Activated naive CD8-positive, alpha-beta T cell (primary cell): ENCODE measurements at regions not wholly inside any gene's neighbourhood (a gene's known extent, or its start where the extent isn't known, plus 50 kb on each side); places are given as distances from the start of the nearest gene placed in this dataset.
"Not testable (repeated sequence)": the region's sequence is repeated elsewhere in the genome, so short reads cannot be mapped to it uniquely, and the experiment has no call there.

Experiments
- H3K27ac Mint-ChIP-seq: one replicate; pipeline ENCODE4 v1.8.0; 2021; ENCODE audit warnings: mixed read lengths
- H3K27me3 Mint-ChIP-seq: one replicate; pipeline ENCODE4 v1.8.0; 2021; ENCODE audit warnings: mixed read lengths
- H3K36me3 Mint-ChIP-seq: one replicate; pipeline ENCODE4 v1.8.0; 2021; ENCODE audit warnings: mixed read lengths
- H3K4me1 Mint-ChIP-seq: one replicate; pipeline ENCODE4 v1.8.0; 2021; ENCODE audit warnings: low read depth, mixed read lengths
- H3K4me3 Mint-ChIP-seq: one replicate; pipeline ENCODE4 v1.8.0; 2021; ENCODE audit warnings: mild to moderate bottlenecking, mixed read lengths
- H3K9me3 Mint-ChIP-seq: one replicate; pipeline ENCODE4 v1.8.0; 2021; ENCODE audit warnings: low read depth, mixed read lengths

DNA sequence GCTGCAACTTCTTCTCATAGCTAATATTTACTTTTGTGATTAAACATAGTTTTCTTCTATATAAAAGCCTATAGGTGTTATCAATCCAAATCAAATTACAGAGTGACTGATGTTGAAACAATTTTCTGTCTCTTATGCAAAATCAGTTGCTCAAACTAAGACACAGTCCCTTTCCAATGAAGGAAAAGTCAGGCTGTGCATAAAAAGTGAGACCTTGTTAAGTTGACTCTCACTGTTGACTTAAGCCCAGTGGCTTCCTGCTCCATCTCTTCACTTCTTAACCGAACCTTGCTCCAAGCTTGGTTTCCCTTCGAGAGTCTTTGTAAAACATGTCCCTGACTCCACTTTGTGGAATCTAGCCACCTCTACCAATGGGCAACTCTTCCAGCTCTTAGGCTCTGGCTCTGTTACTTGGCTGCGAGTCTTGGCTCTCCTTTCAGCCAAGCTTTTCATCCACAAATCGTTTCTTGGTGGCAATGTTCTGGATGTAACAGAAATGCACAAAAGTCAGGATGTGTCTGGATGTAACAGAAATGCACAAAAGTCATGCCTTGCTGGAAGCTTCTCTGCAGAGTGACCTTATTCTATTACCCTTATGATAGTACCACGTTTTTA, 118.9 kb downstream of the LIG4 start:
- no peaks in the 10 kb centered on the region for H3K9me3 Mint-ChIP-seq
- no peak overlapping the region for H3K4me3 Mint-ChIP-seq
- H3K27ac Mint-ChIP-seq: no peak overlapping the region
- peaks cover 6% of the 10 kb centered on the region for H3K27me3 Mint-ChIP-seq
- H3K4me1 Mint-ChIP-seq: peaks cover 6% of the 10 kb centered on the region
- no peaks in the 10 kb centered on the region for H3K36me3 Mint-ChIP-seq

DNA sequence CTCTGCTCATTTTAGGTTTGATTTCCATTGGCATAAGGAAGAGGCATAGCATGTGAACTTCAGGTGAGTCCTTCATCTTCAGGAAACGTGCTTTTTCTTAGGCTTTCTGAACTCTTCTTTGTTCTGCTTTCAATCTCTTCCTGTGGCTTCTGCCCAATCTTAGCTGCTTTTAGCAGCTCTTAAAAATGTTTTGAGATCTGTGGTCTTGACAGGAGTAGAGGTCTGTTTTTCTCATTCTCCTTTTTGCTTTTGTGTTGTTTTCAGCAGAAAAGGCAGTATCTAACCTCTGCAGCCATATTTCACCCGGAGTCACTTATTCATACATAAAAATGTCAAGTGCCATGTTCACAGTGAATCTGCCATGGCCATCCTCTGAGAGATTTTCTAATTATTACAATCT, 120.3 kb downstream of the LIG4 start:
- H3K27ac Mint-ChIP-seq: peak overlapping the region; percentile 51
- no peaks in the 10 kb centered on the region for H3K36me3 Mint-ChIP-seq
- H3K4me3 Mint-ChIP-seq: no peak overlapping the region
- H3K9me3 Mint-ChIP-seq: no peaks in the 10 kb centered on the region
- H3K4me1 Mint-ChIP-seq: peaks cover 6% of the 10 kb centered on the region
- H3K27me3 Mint-ChIP-seq: peaks cover 8% of the 10 kb centered on the region

DNA sequence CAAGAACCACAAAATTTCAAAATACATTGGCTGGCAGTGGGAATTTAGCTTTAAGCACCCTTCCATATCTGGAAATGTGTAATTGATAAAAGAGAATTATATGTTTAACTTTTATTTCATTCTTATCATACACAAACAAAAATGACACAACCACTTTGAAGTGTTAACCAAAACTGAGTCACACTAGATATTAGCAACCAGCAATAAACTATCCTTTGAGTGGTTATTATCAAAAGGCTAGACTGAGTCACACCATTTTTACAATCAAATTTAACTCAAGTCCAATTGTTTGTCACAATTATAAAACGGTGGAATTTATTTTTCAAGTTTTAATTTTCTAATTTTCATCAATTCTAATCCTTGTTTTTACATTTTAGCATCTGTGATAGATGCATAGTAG, 121.7 kb downstream of the LIG4 start:
- Mint-ChIP-seq H3K4me3 (no peak overlapping the region), H3K36me3 (no peaks in the 10 kb centered on the region), H3K27me3 (peaks cover 6% of the 10 kb centered on the region), H3K4me1 (peaks cover 6% of the 10 kb centered on the region), H3K9me3 (no peaks in the 10 kb centered on the region), H3K27ac (no peak overlapping the region)

DNA sequence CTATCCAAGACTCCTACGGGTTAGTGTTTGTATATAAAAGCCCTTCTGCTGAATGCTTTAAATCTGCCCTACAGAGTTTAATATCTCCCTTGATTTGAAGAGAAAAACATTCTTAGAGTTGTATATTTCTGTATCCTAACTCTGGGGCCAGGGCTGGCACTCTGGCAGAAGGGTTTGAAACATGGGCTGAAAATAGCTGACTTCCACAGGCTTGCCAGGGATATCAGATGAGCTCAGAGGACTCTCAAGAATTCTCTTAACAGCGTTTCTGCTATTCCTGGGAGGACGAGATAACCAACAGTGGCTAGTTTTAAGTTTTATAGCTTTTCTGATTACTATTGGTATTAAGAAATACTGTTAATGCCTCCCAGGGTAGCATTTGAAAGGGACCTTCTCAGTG, 127.5 kb downstream of the LIG4 start:
- H3K4me3 Mint-ChIP-seq: no peak overlapping the region
- H3K9me3 Mint-ChIP-seq: no peaks in the 10 kb centered on the region
- no peak overlapping the region for H3K27ac Mint-ChIP-seq
- H3K27me3 Mint-ChIP-seq: peaks cover 4% of the 10 kb centered on the region
- H3K4me1 Mint-ChIP-seq: no peaks in the 10 kb centered on the region
- H3K36me3 Mint-ChIP-seq: no peaks in the 10 kb centered on the region

DNA sequence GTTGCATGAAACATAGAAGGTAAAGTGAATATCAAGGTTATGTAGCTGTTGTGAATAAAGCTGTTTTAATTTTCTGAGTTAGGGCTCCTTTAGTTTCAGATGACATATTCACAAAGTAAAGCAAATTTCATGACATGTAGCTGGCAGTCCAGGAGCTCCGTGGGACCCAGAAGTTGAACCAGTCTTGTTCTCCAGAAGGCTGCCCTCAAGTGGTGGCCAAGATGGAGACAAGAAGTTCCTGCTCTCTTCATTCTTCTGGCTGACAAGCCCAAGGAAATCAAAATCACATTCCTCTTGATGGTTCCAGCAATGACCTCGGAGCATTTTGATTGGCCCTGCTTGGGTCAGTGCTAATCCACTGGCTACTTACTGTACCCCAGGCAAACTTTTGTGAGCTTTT, 128.7 kb downstream of the LIG4 start:
- H3K36me3 Mint-ChIP-seq: no peaks in the 10 kb centered on the region
- H3K4me3 Mint-ChIP-seq: no peak overlapping the region
- no peak overlapping the region for H3K27ac Mint-ChIP-seq
- H3K4me1 Mint-ChIP-seq: no peaks in the 10 kb centered on the region
- H3K9me3 Mint-ChIP-seq: no peaks in the 10 kb centered on the region
- peaks cover 3% of the 10 kb centered on the region for H3K27me3 Mint-ChIP-seq

DNA sequence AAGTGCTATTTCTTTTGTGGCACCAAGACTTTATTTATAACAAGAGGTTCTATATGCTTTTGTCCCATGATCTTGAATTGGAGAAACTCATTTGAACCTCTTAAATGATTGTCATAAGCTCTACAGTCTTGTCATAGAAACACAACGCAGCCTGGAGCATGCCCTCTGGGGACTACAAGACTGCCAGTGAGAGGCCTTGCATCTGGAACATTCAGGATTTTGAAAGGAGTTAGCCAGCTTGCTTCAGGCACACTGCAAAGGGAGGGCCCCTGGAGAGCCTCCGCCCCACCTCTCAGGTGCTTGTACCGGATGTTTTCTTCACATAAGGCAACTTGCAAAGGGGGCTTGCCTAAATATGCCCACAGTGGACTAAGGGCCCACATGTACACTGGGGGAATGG, 130.5 kb downstream of the LIG4 start:
- H3K4me3 Mint-ChIP-seq: no peak overlapping the region
- no peaks in the 10 kb centered on the region for H3K36me3 Mint-ChIP-seq
- H3K27ac Mint-ChIP-seq: no peak overlapping the region
- H3K9me3 Mint-ChIP-seq: no peaks in the 10 kb centered on the region
- peaks cover 2% of the 10 kb centered on the region for H3K27me3 Mint-ChIP-seq
- H3K4me1 Mint-ChIP-seq: no peaks in the 10 kb centered on the region

DNA sequence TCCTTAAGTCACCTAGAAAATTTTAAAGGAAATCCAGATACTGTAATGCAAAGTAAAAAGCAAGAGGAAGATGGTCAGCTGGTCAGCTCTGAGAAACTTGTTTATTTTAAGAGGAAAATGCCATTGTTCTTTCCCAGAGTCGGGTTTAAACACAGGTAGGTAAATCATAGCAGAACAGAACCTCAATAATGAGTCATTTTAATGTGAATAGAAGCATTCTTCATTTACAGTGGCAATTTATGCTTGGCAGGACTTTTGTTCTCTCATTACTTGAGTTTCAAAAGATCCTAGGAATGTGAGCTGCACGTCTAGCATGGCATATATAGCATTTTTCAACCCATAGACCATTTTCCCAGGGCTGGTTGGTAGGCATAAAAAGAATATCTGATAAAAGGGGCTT, 132.3 kb downstream of the LIG4 start:
- Mint-ChIP-seq H3K36me3 (no peaks in the 10 kb centered on the region), H3K9me3 (peaks cover 5% of the 10 kb centered on the region), H3K4me3 (no peak overlapping the region), H3K27me3 (peaks cover 2% of the 10 kb centered on the region), H3K27ac (no peak overlapping the region), H3K4me1 (no peaks in the 10 kb centered on the region)

DNA sequence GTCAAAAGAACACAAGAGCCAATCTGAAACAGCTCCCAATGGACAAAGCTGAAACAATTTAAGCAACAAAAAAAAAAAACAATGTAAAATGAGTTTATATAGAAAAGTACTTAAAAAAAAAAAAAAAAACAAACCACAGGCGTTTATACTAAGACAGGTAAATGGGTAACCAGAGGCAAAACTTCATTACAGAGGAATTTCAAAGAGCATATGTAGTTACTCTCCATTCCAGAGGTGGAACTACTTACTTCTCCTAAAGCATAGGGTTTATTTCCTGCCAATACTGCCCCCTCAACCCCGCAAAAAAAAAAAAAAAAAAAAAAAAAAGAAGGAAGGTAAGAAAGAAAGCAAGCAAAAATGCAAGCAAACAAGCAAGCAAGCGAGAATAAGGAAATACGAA, 132.9 kb downstream of the LIG4 start:
- peaks cover 2% of the 10 kb centered on the region for H3K27me3 Mint-ChIP-seq
- H3K4me3 Mint-ChIP-seq: no peak overlapping the region
- no peaks in the 10 kb centered on the region for H3K36me3 Mint-ChIP-seq
- no peaks in the 10 kb centered on the region for H3K4me1 Mint-ChIP-seq
- peaks cover 5% of the 10 kb centered on the region for H3K9me3 Mint-ChIP-seq
- no peak overlapping the region for H3K27ac Mint-ChIP-seq

DNA sequence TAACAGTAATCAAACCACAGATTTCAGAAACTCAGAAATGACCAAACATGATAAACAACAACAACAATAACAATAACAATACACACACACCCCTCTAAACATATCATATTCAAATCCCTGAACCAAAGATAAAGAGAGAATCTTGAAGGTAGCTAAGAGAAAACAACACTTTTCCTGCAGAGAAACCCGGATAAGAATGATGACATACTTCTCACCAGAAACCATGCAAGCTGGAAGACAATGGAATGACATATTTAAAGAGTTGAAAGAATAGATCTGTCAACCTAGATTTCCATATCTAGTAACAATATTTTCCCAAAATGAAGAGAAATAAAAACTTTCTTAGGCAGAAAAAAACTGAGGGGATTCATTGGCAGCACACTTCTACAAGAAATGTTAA, 138.1 kb downstream of the LIG4 start:
- Mint-ChIP-seq H3K4me3 (no peak overlapping the region), H3K9me3 (peaks cover 19% of the 10 kb centered on the region), H3K27ac (no peak overlapping the region), H3K36me3 (peaks cover 5% of the 10 kb centered on the region), H3K27me3 (peaks cover 2% of the 10 kb centered on the region), H3K4me1 (no peaks in the 10 kb centered on the region)

DNA sequence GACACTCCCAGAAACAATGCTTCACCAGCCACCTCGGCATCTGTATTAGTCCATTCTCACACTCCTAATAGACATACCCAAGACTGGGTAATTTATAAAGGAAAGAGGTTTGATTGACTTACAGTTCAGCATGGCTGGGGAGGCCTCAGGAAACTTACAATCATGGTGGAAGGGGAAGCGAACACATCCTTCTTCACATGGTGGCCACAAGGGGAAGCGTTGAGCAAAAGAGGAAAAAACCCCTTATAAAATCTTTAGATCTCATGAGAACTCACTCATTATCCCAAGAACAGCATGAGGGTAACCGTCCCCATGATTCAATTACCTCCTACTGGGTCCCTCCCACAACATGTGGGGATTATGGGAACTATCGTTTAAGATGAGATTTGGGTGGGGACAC, 140.9 kb downstream of the LIG4 start:
- not testable (repeated sequence) for H3K4me3 Mint-ChIP-seq, H3K27me3 Mint-ChIP-seq, H3K4me1 Mint-ChIP-seq, H3K36me3 Mint-ChIP-seq, H3K27ac Mint-ChIP-seq
- H3K9me3 Mint-ChIP-seq: peaks cover 28% of the 10 kb centered on the region

DNA sequence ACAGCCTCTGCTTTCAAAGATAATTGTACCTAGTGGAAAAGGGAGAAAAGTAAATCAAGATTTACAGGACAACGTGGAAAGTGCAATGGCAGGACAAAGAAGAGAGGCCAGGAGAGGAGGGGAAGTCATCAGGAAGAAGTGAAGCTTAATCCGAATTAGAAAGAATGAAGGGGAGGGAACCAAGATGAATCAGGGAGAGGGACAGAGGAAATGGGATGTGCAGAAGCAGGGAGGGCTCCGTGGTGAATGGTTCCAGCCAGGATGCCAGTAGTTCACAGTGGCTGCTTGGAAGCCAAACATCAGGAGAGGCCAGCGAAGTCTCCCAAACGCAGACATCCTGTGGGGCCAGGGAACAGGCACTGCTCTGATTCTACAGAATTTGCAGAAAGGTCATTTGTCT, 144.4 kb downstream of the LIG4 start:
- H3K27me3 Mint-ChIP-seq: no peaks in the 10 kb centered on the region
- peaks cover 31% of the 10 kb centered on the region for H3K9me3 Mint-ChIP-seq
- peaks cover 8% of the 10 kb centered on the region for H3K36me3 Mint-ChIP-seq
- no peak overlapping the region for H3K27ac Mint-ChIP-seq
- H3K4me3 Mint-ChIP-seq: no peak overlapping the region
- H3K4me1 Mint-ChIP-seq: peaks cover 4% of the 10 kb centered on the region

DNA sequence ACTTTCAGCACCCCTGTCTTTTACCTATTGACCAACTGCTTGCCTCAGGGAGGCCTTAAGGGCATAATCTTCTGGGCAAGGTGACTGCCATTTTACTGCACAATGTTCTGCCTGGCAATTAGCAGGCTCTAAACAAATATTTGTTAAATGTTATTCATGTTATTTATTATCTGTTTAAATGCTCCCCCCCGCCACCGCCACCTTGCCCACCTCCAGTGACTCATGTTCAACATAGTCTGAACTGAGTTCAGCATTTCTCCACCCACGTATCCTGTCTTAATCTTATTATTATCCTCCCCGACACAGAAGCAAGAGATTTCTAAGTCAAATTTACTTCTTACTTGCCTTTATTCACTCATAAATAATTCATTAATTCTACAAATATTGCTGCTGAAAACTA, 144.8 kb downstream of the LIG4 start:
- peaks cover 6% of the 10 kb centered on the region for H3K36me3 Mint-ChIP-seq
- peaks cover 4% of the 10 kb centered on the region for H3K4me1 Mint-ChIP-seq
- H3K27me3 Mint-ChIP-seq: no peaks in the 10 kb centered on the region
- no peak overlapping the region for H3K4me3 Mint-ChIP-seq
- no peak overlapping the region for H3K27ac Mint-ChIP-seq
- peaks cover 28% of the 10 kb centered on the region for H3K9me3 Mint-ChIP-seq

DNA sequence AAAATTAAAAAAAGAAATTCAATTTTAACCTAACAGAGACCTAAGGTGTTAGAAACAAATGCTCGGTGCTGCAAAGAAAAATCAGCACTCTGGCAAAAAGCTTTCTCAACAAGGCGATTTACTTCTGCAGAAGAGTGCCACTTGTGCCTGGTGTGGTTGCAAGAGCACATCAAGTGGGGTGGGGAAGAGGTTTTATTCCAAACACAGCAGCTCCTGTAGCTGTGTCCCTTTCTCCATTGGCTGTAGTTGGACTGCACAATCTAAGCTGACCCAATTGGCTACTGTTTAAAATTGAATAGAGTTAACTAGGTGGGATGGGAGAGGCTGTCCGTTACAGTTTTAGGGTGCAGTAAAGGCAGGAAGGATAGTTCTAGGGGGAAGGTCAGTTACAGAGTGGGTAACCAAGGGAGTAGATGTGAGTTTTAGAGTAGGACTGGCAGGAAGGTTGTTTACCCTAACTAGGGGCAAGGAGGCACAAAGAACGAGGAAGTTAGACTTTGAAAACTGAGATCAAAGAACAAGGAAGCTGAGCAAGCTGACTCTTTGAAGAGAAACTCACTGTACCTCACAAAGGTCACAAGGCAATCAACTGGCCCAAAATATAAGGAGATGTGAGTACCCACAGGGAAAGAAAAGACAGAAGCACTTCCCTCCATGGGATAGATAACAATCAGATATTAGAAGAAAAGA, 145.7 kb downstream of the LIG4 start:
- Mint-ChIP-seq H3K27ac (no peak overlapping the region), H3K4me1 (peaks cover 4% of the 10 kb centered on the region), H3K4me3 (no peak overlapping the region), H3K9me3 (peaks cover 28% of the 10 kb centered on the region), H3K27me3 (no peaks in the 10 kb centered on the region), H3K36me3 (peaks cover 6% of the 10 kb centered on the region)

DNA sequence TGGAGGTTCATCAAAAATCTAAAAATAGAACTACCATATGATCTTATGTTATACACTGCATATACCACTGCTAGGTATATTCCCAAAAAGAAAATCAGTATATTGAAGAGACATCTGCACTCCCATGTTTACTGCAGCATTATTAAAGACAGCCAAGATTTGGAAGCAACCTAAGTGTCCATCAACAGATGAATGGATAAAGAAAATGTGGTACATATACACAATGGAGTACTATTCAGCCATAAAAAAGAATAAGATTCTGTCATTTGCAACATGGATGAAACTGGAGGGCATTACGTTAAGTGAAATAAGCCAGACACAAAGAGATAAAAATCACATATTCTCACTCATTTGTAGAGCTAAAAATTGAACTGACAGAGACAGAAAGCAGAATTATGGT, 151.0 kb downstream of the LIG4 start:
- not testable (repeated sequence) for H3K4me1 Mint-ChIP-seq, H3K4me3 Mint-ChIP-seq, H3K36me3 Mint-ChIP-seq, H3K27ac Mint-ChIP-seq, H3K27me3 Mint-ChIP-seq
- H3K9me3 Mint-ChIP-seq: peaks cover 15% of the 10 kb centered on the region

DNA sequence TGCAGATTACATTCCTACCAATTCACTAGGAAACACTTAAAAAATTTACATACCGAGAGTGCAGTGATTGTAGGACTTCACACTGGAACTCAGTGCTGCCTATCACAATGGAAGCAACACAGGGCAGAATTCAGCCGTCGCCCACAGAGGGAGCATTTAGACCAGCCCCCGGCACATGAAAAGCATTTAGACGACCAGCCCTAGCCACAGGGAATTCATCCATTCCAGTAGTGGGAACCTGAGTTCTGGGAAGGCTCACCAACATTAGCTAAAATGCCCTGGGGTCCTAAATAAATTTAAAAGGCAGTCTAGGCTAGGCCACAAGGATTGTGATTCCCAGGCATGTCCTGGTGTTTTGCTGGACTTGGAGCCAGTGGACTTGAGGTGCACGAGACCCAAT, 155.2 kb downstream of the LIG4 start:
- no peaks in the 10 kb centered on the region for H3K4me1 Mint-ChIP-seq
- H3K9me3 Mint-ChIP-seq: no peaks in the 10 kb centered on the region
- no peak overlapping the region for H3K4me3 Mint-ChIP-seq
- H3K27me3 Mint-ChIP-seq: no peaks in the 10 kb centered on the region
- no peak overlapping the region for H3K27ac Mint-ChIP-seq
- H3K36me3 Mint-ChIP-seq: no peaks in the 10 kb centered on the region

DNA sequence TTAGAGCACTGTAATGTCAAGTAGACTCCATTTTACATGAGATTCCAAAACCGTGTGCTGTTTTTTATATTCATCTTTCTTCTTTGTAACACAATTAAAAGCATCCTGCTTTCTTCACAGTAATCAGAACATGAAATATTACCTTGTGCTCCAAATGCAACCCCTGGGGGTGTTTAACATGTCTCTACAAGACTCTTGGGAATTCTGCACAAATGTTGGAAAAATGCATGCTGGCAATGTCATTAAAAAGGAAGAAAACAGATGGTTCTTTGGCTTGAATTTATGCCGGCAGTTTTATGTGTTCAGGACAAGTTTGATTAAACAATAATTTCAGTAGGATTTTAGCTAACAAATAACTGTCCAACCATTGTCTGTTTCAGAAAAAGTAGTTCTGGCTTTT, 159.1 kb downstream of the LIG4 start:
- Mint-ChIP-seq H3K4me3 (no peak overlapping the region), H3K9me3 (no peaks in the 10 kb centered on the region), H3K4me1 (no peaks in the 10 kb centered on the region), H3K27me3 (no peaks in the 10 kb centered on the region), H3K36me3 (no peaks in the 10 kb centered on the region), H3K27ac (no peak overlapping the region)
